Ovary (tissue), 7 donors: ENCODE measurements at regions not wholly inside any gene's neighbourhood (a gene's known extent, or its start where the extent isn't known, plus 50 kb on each side); places are given as distances from the start of the nearest gene placed in this dataset.
A peak's percentile ranks its signal among the peaks of the same experiment; 100 is the strongest.

Experiments used
- DNase-seq, 5 donors: peaks; one replicate each; pipeline ENCODE4 v3.0.0-alpha.2; 2019 to 2020
- H3K27ac ChIP-seq, 2 donors: fragments of 200-600 bp; one replicate each; pipeline versions ENCODE4 v1.5.1 to v1.8.0; 2019 to 2022
- H3K27me3 ChIP-seq: fragments of 200-600 bp; one replicate; pipeline ENCODE4 v1.8.0; 2022
- H3K36me3 ChIP-seq: fragments of 200-600 bp; sonication (generic); one replicate; pipeline ENCODE4 v1.5.1; 2019
- H3K4me1 ChIP-seq: one replicate; pipeline ENCODE4 v1.8.1; 2013; ENCODE audit warnings: mild to moderate bottlenecking, moderate library complexity; ENCODE audit not compliant: insufficient read depth
- H3K4me3 ChIP-seq: fragments of 200-600 bp; sonication (generic); one replicate; pipeline ENCODE4 v1.5.1; 2017
- H3K9me3 ChIP-seq, 2 donors: fragments of 200-600 bp in 1 of 2; sonication (generic) in 1 of 2; one replicate each; pipeline versions ENCODE4 v1.5.1 to v1.8.1; 2013 to 2019; ENCODE audit warnings: mild to moderate bottlenecking in 1 of 2, moderate library complexity in 1 of 2
- CTCF ChIP-seq, 3 donors: fragments of 450-650 bp in 2 of 3; fragments of 200-600 bp in 1 of 3; IDR thresholded peaks; one replicate each; pipeline versions ENCODE4 v1.5.1 to v1.8.0; 2016 to 2022; ENCODE audit warnings: antibody characterized with exemption in 3 of 3, mild to moderate bottlenecking in 1 of 3
- EP300 ChIP-seq: sonication (generic); formaldehyde crosslinking; IDR thresholded peaks from one replicate; pipeline ENCODE4 v1.6.1; 2017; ENCODE audit warnings: antibody characterized with exemption
- POLR2A ChIP-seq: fragments of 450-650 bp; IDR thresholded peaks from one replicate; pipeline ENCODE4 v1.6.1; 2017; ENCODE audit warnings: antibody characterized with exemption, mild to moderate bottlenecking, moderate library complexity
- WGBS, 3 donors: extraction: QIAGEN DNeasy Blood & Tissue Kit in 1 of 3; methylation state at CpG; one replicate each; pipeline versions ENCODE4 v1.1.5 to v1.1.7; 2013 to 2017; 5-methylcytosine and 5-hydroxymethylcytosine counted together
- intact Hi-C, 4 donors: fragments of 100-400 bp; cut with DNase I; formaldehyde crosslinking; loops; one replicate each; pipeline versions ENCODE4 v1.11.0 to v1.15.1; 2022 to 2023
- donor health status: DM: no; HTN: no; CAD: no; lungs with moderate emphysema.
- donor health status: DM: no; HTN: no; CAD: no.
- donor health status: Bipolar disorder and iron deficiency.
- donor health status: DM: no; HTN: no; CAD: no.
- donor health status: DM: yes; HTN: yes; CAD: no.

GRCh38 chr5:145511351-145511750 lies 323.8 kb downstream of the PRELID2 start:
- H3K27ac ChIP-seq = no peak overlapping the region
- intact Hi-C loops = no loop called here
- 92 to 95% (median 93%) methylated on average over 3 of the region's 3 CpGs for WGBS, 3 donors
- no peaks in the 10 kb centered on the region for H3K9me3 ChIP-seq
- H3K4me3 ChIP-seq = no peak overlapping the region
- peaks cover 2% of the 10 kb centered on the region for H3K4me1 ChIP-seq
- no peak for DNase-seq
- no peaks in the 10 kb centered on the region for H3K36me3 ChIP-seq
- H3K27me3 ChIP-seq = no peaks in the 10 kb centered on the region
- TF ChIP-seq EP300 (no peak), POLR2A (no peak), CTCF (IDR thresholded peaks at IDR 0.05) (no peak)

GRCh38 chr5:145510769-145511168 lies 324.4 kb downstream of the PRELID2 start:
- TF ChIP-seq POLR2A (no peak), EP300 (no peak), CTCF (IDR thresholded peaks at IDR 0.05) (no peak)
- no peaks in the 10 kb centered on the region for H3K9me3 ChIP-seq
- 82 to 92% (median 88%) methylated on average over 2 of the region's 2 CpGs for WGBS, 3 donors
- H3K36me3 ChIP-seq = no peaks in the 10 kb centered on the region
- H3K27me3 ChIP-seq = no peaks in the 10 kb centered on the region
- H3K4me3 ChIP-seq = no peak overlapping the region
- intact Hi-C loops = no loop called here
- DNase-seq = no peak
- H3K4me1 ChIP-seq = peaks cover 2% of the 10 kb centered on the region
- H3K27ac ChIP-seq = no peak overlapping the region

GRCh38 chr5:145510324-145510723 lies 324.8 kb downstream of the PRELID2 start:
- 26 to 50% (median 31%) methylated on average over 1 of the region's 1 CpG for WGBS, 3 donors
- TF ChIP-seq POLR2A (no peak), CTCF (IDR thresholded peaks at IDR 0.05) (no peak), EP300 (no peak)
- intact Hi-C loops = no loop called here
- no peaks in the 10 kb centered on the region for H3K9me3 ChIP-seq
- H3K4me1 ChIP-seq = peaks cover 2% of the 10 kb centered on the region
- H3K27ac ChIP-seq = no peak overlapping the region
- no peaks in the 10 kb centered on the region for H3K36me3 ChIP-seq
- H3K4me3 ChIP-seq = no peak overlapping the region
- H3K27me3 ChIP-seq = no peaks in the 10 kb centered on the region
- DNase-seq = peak in 3 of 5 donors; percentile 12 to 51 (median 22)

GRCh38 chr5:145509336-145510136 lies 325.6 kb downstream of the PRELID2 start:
- 45 to 52% (median 49%) methylated on average over 2 of the region's 2 CpGs for WGBS, 3 donors
- no peaks in the 10 kb centered on the region for H3K27me3 ChIP-seq
- no peak for DNase-seq
- peaks cover 2% of the 10 kb centered on the region for H3K4me1 ChIP-seq
- no peaks in the 10 kb centered on the region for H3K9me3 ChIP-seq
- H3K4me3 ChIP-seq = no peak overlapping the region
- TF ChIP-seq CTCF (IDR thresholded peaks at IDR 0.05) (no peak), EP300 (no peak), POLR2A (no peak)
- H3K36me3 ChIP-seq = no peaks in the 10 kb centered on the region
- intact Hi-C loops = no loop called here
- no peak overlapping the region for H3K27ac ChIP-seq
